ENCODE measurements at regions not wholly inside any gene's neighbourhood (a gene's known extent, or its start where the extent isn't known, plus 50 kb on each side); places are given as distances from the start of the nearest gene placed in this dataset.

GRCh38 chr2:237026981-237027711 lies 58.5 kb upstream of the COPS8 start (continued):
- TF ChIP-seq HNF1B (CRISPR knock-in tag; IDR thresholded peaks at IDR 0.05) (peak; percentile 73; the same call in 1 of the 2 replicates), TARDBP (CRISPR knock-in tag; IDR thresholded peaks at IDR 0.05) (0 out of 2 replicates have a peak, but pooled peaks have one; percentile 31), ELF1 (CRISPR knock-in tag; IDR thresholded peaks at IDR 0.05) (no peak), ZNF567 (CRISPR knock-in tag; IDR thresholded peaks at IDR 0.05; ENCODE audit: borderline replicate concordance) (no peak), SIX1 (CRISPR knock-in tag; IDR thresholded peaks at IDR 0.05; ENCODE audit: borderline replicate concordance) (peak; percentile 74), XRCC5 (optimal IDR thresholded peaks at IDR 0.05; ENCODE audit: low read length) (peak; percentile 53), ZFP36 (IDR thresholded peaks at IDR 0.05; ENCODE audit: borderline replicate concordance, low read depth, low read length, partially characterized antibody) (peak; percentile 33), ARID5B (CRISPR knock-in tag; IDR thresholded peaks at IDR 0.05) (peak; percentile 20; the same call in 1 of the 2 replicates), SOX6 (IDR thresholded peaks at IDR 0.05) (no peak), SOX6 (CRISPR knock-in tag; IDR thresholded peaks at IDR 0.05) (0 out of 2 replicates have a peak, but pooled peaks have one; percentile 12), SALL2 (CRISPR knock-in tag; IDR thresholded peaks at IDR 0.05) (no peak), MIXL1 (CRISPR knock-in tag; IDR thresholded peaks at IDR 0.05) (peak; percentile 53; the same call in 1 of the 2 replicates), TEAD3 (CRISPR knock-in tag; optimal IDR thresholded peaks at IDR 0.05; ENCODE audit: borderline replicate concordance) (peak; percentile 72)
- TF ChIP-seq, protein P1, sequence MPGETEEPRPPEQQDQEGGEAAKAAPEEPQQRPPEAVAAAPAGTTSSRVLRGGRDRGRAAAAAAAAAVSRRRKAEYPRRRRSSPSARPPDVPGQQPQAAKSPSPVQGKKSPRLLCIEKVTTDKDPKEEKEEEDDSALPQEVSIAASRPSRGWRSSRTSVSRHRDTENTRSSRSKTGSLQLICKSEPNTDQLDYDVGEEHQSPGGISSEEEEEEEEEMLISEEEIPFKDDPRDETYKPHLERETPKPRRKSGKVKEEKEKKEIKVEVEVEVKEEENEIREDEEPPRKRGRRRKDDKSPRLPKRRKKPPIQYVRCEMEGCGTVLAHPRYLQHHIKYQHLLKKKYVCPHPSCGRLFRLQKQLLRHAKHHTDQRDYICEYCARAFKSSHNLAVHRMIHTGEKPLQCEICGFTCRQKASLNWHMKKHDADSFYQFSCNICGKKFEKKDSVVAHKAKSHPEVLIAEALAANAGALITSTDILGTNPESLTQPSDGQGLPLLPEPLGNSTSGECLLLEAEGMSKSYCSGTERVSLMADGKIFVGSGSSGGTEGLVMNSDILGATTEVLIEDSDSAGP (CRISPR knock-in tag; IDR thresholded peaks at IDR 0.05; ENCODE audit: borderline replicate concordance): 0 out of 2 replicates have a peak, but pooled peaks have one; percentile 25
- TF ChIP-seq, protein P2, sequence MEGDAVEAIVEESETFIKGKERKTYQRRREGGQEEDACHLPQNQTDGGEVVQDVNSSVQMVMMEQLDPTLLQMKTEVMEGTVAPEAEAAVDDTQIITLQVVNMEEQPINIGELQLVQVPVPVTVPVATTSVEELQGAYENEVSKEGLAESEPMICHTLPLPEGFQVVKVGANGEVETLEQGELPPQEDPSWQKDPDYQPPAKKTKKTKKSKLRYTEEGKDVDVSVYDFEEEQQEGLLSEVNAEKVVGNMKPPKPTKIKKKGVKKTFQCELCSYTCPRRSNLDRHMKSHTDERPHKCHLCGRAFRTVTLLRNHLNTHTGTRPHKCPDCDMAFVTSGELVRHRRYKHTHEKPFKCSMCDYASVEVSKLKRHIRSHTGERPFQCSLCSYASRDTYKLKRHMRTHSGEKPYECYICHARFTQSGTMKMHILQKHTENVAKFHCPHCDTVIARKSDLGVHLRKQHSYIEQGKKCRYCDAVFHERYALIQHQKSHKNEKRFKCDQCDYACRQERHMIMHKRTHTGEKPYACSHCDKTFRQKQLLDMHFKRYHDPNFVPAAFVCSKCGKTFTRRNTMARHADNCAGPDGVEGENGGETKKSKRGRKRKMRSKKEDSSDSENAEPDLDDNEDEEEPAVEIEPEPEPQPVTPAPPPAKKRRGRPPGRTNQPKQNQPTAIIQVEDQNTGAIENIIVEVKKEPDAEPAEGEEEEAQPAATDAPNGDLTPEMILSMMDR (CRISPR knock-in tag; IDR thresholded peaks at IDR 0.05): peak; percentile 97

Data from HepG2 (cell line).